Upper lobe of right lung (tissue), 1 donor: ENCODE measurements at regions not wholly inside any gene's neighbourhood (a gene's known extent, or its start where the extent isn't known, plus 50 kb on each side); places are given as distances from the start of the nearest gene placed in this dataset.

Source experiments
- ATAC-seq: fragments of 200-7000 bp; cut with Tn5 transposase; one replicate; pipeline ENCODE4 v1.9.1; 2020; ENCODE audit warnings: mild to moderate bottlenecking, moderate library complexity
- DNase-seq: peaks from one replicate; pipeline ENCODE4 v3.0.0-alpha.2; 2020
- H3K27ac ChIP-seq: fragments of 200-600 bp; one replicate; pipeline ENCODE4 v1.8.0; 2022
- H3K27me3 ChIP-seq: fragments of 200-600 bp; one replicate; pipeline ENCODE4 v1.8.0; 2022; ENCODE audit warnings: mild to moderate bottlenecking
- H3K36me3 ChIP-seq: fragments of 200-600 bp; one replicate; pipeline ENCODE4 v1.8.0; 2022
- H3K4me1 ChIP-seq: fragments of 200-600 bp; one replicate; pipeline ENCODE4 v1.8.0; 2022
- H3K4me3 ChIP-seq: fragments of 200-600 bp; one replicate; pipeline ENCODE4 v1.8.0; 2022; ENCODE audit warnings: mild to moderate bottlenecking
- H3K9me3 ChIP-seq: fragments of 200-600 bp; one replicate; pipeline ENCODE4 v1.8.0; 2022
- CTCF ChIP-seq: fragments of 200-600 bp; IDR thresholded peaks from one replicate; pipeline ENCODE4 v1.8.0; 2022; ENCODE audit warnings: antibody characterized with exemption
- intact Hi-C: fragments of 100-400 bp; cut with DNase I; formaldehyde crosslinking; loops from one replicate; pipeline ENCODE4 v1.11.0; 2022
- donor health status: DM: no; HTN: yes; CAD: no; lungs with severe emphysema.

DNA sequence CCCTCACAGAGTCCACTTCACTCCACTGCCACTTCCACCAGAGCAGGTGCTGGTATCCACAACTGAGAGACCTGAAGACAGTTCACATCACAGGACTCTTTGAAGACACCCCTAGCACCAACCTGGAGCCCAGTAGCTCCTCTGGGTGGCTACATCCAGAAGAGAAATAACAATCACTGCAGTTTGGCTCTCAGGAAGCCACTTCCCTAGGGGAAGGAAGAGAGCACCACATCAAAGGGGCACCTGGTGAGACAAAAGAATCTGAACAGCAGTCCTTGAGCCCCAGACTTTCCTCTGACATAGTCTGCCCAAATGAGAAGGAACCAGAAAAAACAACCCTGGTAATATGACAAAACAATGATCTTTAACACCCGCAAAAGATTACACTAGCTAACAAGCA, 113.2 kb downstream of the TENT5C start:
- no peak for TF ChIP-seq CTCF
- Histone ChIP-seq H3K27me3 (no peaks in the 10 kb centered on the region), H3K27ac (no peak overlapping the region), H3K36me3 (no peaks in the 10 kb centered on the region), H3K4me1 (no peaks in the 10 kb centered on the region), H3K9me3 (peaks cover 3% of the 10 kb centered on the region), H3K4me3 (no peak overlapping the region)
- intact Hi-C loops, result no loop called here
- ATAC-seq, result no peak
- DNase-seq, result no peak

- Histone ChIP-seq H3K4me1 (no peaks in the 10 kb centered on the region), H3K27me3 (no peaks in the 10 kb centered on the region), H3K4me3 (no peak overlapping the region), H3K9me3 (no peaks in the 10 kb centered on the region), H3K27ac (no peak overlapping the region), H3K36me3 (no peaks in the 10 kb centered on the region)
- no peak for ATAC-seq
- TF ChIP-seq CTCF, result no peak
- DNase-seq, result no peak
- intact Hi-C loops, result no loop called here
These were observed 126.4 kb downstream of the TENT5C start for GRCh38 chr1:117732065-117732797.

DNA sequence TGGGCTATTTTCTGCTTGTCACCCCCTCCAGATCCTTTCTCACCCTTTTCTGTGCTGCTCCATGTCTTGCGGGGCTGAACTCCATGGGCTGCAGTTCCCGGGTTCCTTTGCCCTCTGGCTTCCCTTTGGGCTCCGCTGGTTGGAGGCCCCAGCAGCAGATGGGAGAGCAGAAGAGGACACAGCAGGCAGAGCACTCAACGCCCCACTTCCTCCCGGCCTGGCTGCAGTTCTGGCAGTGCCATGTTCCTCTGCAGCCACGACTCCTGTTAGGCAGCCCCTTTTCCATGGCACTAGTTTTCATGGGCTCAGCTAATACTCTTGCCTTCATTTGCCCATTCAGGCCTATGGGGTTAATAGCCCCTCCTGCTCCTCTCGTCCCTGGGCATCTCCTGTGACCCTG, 127.1 kb downstream of the TENT5C start:
- TF ChIP-seq CTCF, result no peak
- Histone ChIP-seq H3K4me3 (no peak overlapping the region), H3K27ac (no peak overlapping the region), H3K9me3 (no peaks in the 10 kb centered on the region), H3K36me3 (no peaks in the 10 kb centered on the region), H3K4me1 (no peaks in the 10 kb centered on the region), H3K27me3 (no peaks in the 10 kb centered on the region)
- DNase-seq (no peak), ATAC-seq (no peak)
- intact Hi-C loops, result no loop called here

GRCh38 chr1:117734403-117734802, 128.6 kb downstream of the TENT5C start:
- Histone ChIP-seq H3K27me3 (no peaks in the 10 kb centered on the region), H3K9me3 (no peaks in the 10 kb centered on the region), H3K4me1 (no peaks in the 10 kb centered on the region), H3K27ac (peak overlapping the region; percentile 40), H3K4me3 (no peak overlapping the region), H3K36me3 (no peaks in the 10 kb centered on the region)
- DNase-seq, result no peak
- ATAC-seq, result no peak
- intact Hi-C loops, result no loop called here
- no peak for TF ChIP-seq CTCF

DNA sequence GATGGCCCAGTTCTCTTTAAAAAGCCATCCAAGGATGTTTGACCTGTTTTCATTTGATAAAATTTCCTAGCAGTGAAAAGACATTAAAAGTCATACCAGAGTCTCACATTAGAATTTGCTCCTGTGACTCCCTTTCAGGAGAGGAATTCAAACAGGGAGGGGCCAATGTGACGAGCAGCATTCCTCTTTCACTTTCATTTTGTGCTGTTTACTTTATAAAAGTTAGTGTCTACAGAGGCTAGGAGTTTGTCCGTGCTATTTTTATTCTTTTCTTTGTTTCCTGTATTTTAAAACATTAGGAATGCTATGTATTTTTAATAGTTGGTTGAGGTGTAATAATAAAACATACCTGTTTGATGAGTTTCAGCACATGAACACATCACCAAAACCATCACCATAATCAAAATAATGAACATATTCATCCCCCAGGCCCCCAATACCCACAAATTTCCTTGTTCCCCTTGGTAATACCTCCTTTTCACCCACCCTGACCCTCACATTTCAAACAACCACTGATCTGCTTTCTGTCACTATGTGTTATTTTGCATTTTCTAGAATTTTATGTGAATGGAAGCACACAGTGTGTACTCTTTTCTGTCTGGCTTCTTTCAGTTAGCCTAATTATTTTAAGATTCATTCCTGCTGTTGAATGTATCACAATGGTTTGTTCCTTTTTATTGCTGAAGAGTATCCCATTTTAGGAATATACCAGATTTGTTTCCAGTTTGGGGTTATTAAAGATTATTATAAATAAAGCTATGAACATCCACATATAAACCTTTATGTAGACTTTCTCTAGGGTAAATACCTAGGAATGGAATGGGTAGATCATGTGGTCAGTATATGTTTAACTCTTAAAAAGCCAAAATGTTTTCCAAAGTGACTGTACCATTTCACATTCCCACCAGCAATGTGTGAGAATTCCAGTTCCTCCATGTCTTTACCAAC, 129.5 kb downstream of the TENT5C start:
- Histone ChIP-seq H3K36me3 (no peaks in the 10 kb centered on the region), H3K4me1 (no peaks in the 10 kb centered on the region), H3K4me3 (peak overlapping the region; percentile 30), H3K9me3 (no peaks in the 10 kb centered on the region), H3K27ac (peak overlapping the region; percentile 40), H3K27me3 (no peaks in the 10 kb centered on the region)
- ATAC-seq (peak; percentile 74), DNase-seq (no peak)
- intact Hi-C loops, result no loop called here
- TF ChIP-seq CTCF, result no peak
